CD4-positive, CD25-positive, alpha-beta regulatory T cell (primary cell): ENCODE measurements at regions not wholly inside any gene's neighbourhood (a gene's known extent, or its start where the extent isn't known, plus 50 kb on each side); places are given as distances from the start of the nearest gene placed in this dataset.

Experiments
- ATAC-seq, 2 donors: fragments of 150-1000 bp; cut with Tn5 transposase; one replicate each; pipeline ENCODE4 v1.10.0; 2021; ENCODE audit warnings: low read depth in 2 of 2, moderate number of reproducible peaks in 2 of 2, moderate library complexity in 1 of 2
- DNase-seq, 3 donors: peaks; one replicate each; pipeline versions ENCODE4 v3.0.0 to v3.0.0-alpha.2; 2012 to 2022; ENCODE audit warnings: mixed read lengths in 1 of 3
- H3K27ac ChIP-seq: one replicate; pipeline ENCODE4 v1.7.0; 2013; ENCODE audit warnings: mild to moderate bottlenecking, low read length; ENCODE audit not compliant: insufficient read depth, poor library complexity, severe bottlenecking
- H3K27me3 ChIP-seq: one replicate; pipeline ENCODE4 v1.7.0; 2013; ENCODE audit warnings: low read length; ENCODE audit not compliant: control insufficient read depth, insufficient read depth
- H3K36me3 ChIP-seq: one replicate; pipeline ENCODE4 v1.7.0; 2013; ENCODE audit warnings: mild to moderate bottlenecking, low read length, moderate library complexity; ENCODE audit not compliant: control insufficient read depth, insufficient read depth
- H3K4me1 ChIP-seq: 2 replicates; pipeline ENCODE4 v1.7.0; 2013; ENCODE audit warnings: mild to moderate bottlenecking, low read length; ENCODE audit not compliant: insufficient read depth, control insufficient read depth, poor library complexity, severe bottlenecking
- H3K4me3 ChIP-seq: one replicate; pipeline ENCODE4 v1.7.0; 2013; ENCODE audit warnings: low read depth, mild to moderate bottlenecking, low read length, moderate library complexity
- H3K9me3 ChIP-seq, 2 experiments: 1 replicate in 1 of 2; 2 replicates in 1 of 2; pipeline ENCODE4 v1.7.0; 2013; ENCODE audit warnings: low read length in 2 of 2, mild to moderate bottlenecking in 1 of 2, moderate library complexity in 1 of 2; ENCODE audit not compliant: control insufficient read depth in 2 of 2
- H3K27ac Mint-ChIP-seq, 3 donors: one replicate each; pipeline ENCODE4 v1.8.0; 2020 to 2022; ENCODE audit warnings: mild to moderate bottlenecking in 3 of 3, mixed read lengths in 3 of 3, moderate library complexity in 2 of 3
- H3K27me3 Mint-ChIP-seq: one replicate; pipeline ENCODE4 v1.8.0; 2022; ENCODE audit warnings: mild to moderate bottlenecking, mixed read lengths
- H3K36me3 Mint-ChIP-seq: one replicate; pipeline ENCODE4 v1.8.0; 2020; ENCODE audit warnings: mixed read lengths
- H3K4me1 Mint-ChIP-seq, 4 donors: one replicate each; pipeline ENCODE4 v1.8.0; 2020 to 2022; ENCODE audit warnings: mixed read lengths in 4 of 4, mild to moderate bottlenecking in 1 of 4
- H3K4me3 Mint-ChIP-seq, 4 donors: one replicate each; pipeline ENCODE4 v1.8.0; 2020 to 2022; ENCODE audit warnings: mild to moderate bottlenecking in 4 of 4, mixed read lengths in 4 of 4, moderate library complexity in 3 of 4
- H3K9me3 Mint-ChIP-seq, 7 donors: one replicate each; pipeline ENCODE4 v1.8.0; 2020 to 2022; ENCODE audit warnings: mixed read lengths in 7 of 7, mild to moderate bottlenecking in 3 of 7, moderate library complexity in 2 of 7

- no peak overlapping the region for H3K27ac ChIP-seq
- peaks cover 2 to 20% (median 4%) of the 10 kb centered on the region in 7 donors for H3K9me3 Mint-ChIP-seq
- H3K4me3 ChIP-seq = no peak overlapping the region
- peak overlapping the region in 1 of 4 donors; percentile 76 for H3K4me3 Mint-ChIP-seq
- H3K4me1 Mint-ChIP-seq = no peaks in the 10 kb centered on the region
- no peaks in the 10 kb centered on the region for H3K9me3 ChIP-seq
- H3K36me3 ChIP-seq = no peaks in the 10 kb centered on the region
- no peak overlapping the region for H3K27ac Mint-ChIP-seq
- no peak for ATAC-seq
- H3K36me3 Mint-ChIP-seq = no peaks in the 10 kb centered on the region
- no peak for DNase-seq
- no peaks in the 10 kb centered on the region for H3K27me3 Mint-ChIP-seq
- no peaks in the 10 kb centered on the region for H3K4me1 ChIP-seq
- H3K27me3 ChIP-seq = no peaks in the 10 kb centered on the region
Measured at GRCh38 chr2:104052356-104052755, 801.6 kb upstream of the POU3F3 start.

GRCh38 chr2:104056451-104056850 is 797.5 kb upstream of the POU3F3 start:
- Mint-ChIP-seq H3K4me3 (no peak overlapping the region), H3K27me3 (no peaks in the 10 kb centered on the region), H3K4me1 (no peaks in the 10 kb centered on the region), H3K36me3 (no peaks in the 10 kb centered on the region), H3K27ac (no peak overlapping the region), H3K9me3 (peaks cover 0 to 11% (median 7%) of the 10 kb centered on the region in 7 donors)
- H3K27me3 ChIP-seq = no peaks in the 10 kb centered on the region
- H3K4me3 ChIP-seq = no peak overlapping the region
- H3K9me3 ChIP-seq = no peaks in the 10 kb centered on the region
- DNase-seq (no peak), ATAC-seq (no peak)
- H3K36me3 ChIP-seq = no peaks in the 10 kb centered on the region
- H3K4me1 ChIP-seq = no peaks in the 10 kb centered on the region
- no peak overlapping the region for H3K27ac ChIP-seq

- no peaks in the 10 kb centered on the region for H3K4me1 Mint-ChIP-seq
Measured at GRCh38 chr2:104068665-104069064, 785.2 kb upstream of the POU3F3 start.

GRCh38 chr2:104077573-104077972 is 776.3 kb upstream of the POU3F3 start:
- no peaks in the 10 kb centered on the region for H3K4me1 Mint-ChIP-seq
- no peak for ATAC-seq

More at GRCh38 chr2:104068665-104069064, 785.2 kb upstream of the POU3F3 start:
- Histone ChIP-seq H3K4me3 (no peak overlapping the region), H3K36me3 (no peaks in the 10 kb centered on the region), H3K27me3 (no peaks in the 10 kb centered on the region), H3K4me1 (no peaks in the 10 kb centered on the region), H3K9me3 (no peaks in the 10 kb centered on the region), H3K27ac (no peak overlapping the region)
- Mint-ChIP-seq H3K36me3 (no peaks in the 10 kb centered on the region), H3K9me3 (peaks cover 0 to 13% (median 2%) of the 10 kb centered on the region in 7 donors), H3K27ac (no peak overlapping the region), H3K27me3 (no peaks in the 10 kb centered on the region), H3K4me3 (no peak overlapping the region)
- no peak for DNase-seq
- ATAC-seq = no peak

GRCh38 chr2:104078431-104079157 is 775.3 kb upstream of the POU3F3 start:
- no peak for DNase-seq
- Histone ChIP-seq H3K27me3 (no peaks in the 10 kb centered on the region), H3K27ac (no peak overlapping the region), H3K4me3 (no peak overlapping the region), H3K9me3 (no peaks in the 10 kb centered on the region), H3K36me3 (no peaks in the 10 kb centered on the region), H3K4me1 (no peaks in the 10 kb centered on the region)
- no peak overlapping the region for H3K4me3 Mint-ChIP-seq
- H3K9me3 Mint-ChIP-seq = peaks cover 0 to 18% (median 2%) of the 10 kb centered on the region in 7 donors
- ATAC-seq = no peak
- no peaks in the 10 kb centered on the region for H3K36me3 Mint-ChIP-seq
- H3K27ac Mint-ChIP-seq = no peak overlapping the region
- no peaks in the 10 kb centered on the region for H3K27me3 Mint-ChIP-seq
- no peaks in the 10 kb centered on the region for H3K4me1 Mint-ChIP-seq

More at GRCh38 chr2:104077573-104077972, 776.3 kb upstream of the POU3F3 start:
- Histone ChIP-seq H3K27me3 (no peaks in the 10 kb centered on the region), H3K4me3 (no peak overlapping the region), H3K27ac (no peak overlapping the region), H3K36me3 (no peaks in the 10 kb centered on the region), H3K4me1 (no peaks in the 10 kb centered on the region), H3K9me3 (no peaks in the 10 kb centered on the region)
- Mint-ChIP-seq H3K9me3 (peaks cover 0 to 12% (median 2%) of the 10 kb centered on the region in 7 donors), H3K4me3 (no peak overlapping the region), H3K27ac (no peak overlapping the region), H3K36me3 (no peaks in the 10 kb centered on the region), H3K27me3 (no peaks in the 10 kb centered on the region)
- DNase-seq = no peak

- no peaks in the 10 kb centered on the region for H3K9me3 ChIP-seq
- no peaks in the 10 kb centered on the region for H3K4me1 ChIP-seq
- Mint-ChIP-seq H3K4me3 (no peak overlapping the region), H3K27me3 (no peaks in the 10 kb centered on the region), H3K27ac (no peak overlapping the region), H3K4me1 (no peaks in the 10 kb centered on the region), H3K9me3 (peaks cover 0 to 15% (median 2%) of the 10 kb centered on the region in 7 donors), H3K36me3 (no peaks in the 10 kb centered on the region)
- ATAC-seq (no peak), DNase-seq (no peak)
- no peaks in the 10 kb centered on the region for H3K36me3 ChIP-seq
- no peak overlapping the region for H3K27ac ChIP-seq
- H3K27me3 ChIP-seq = no peaks in the 10 kb centered on the region
- H3K4me3 ChIP-seq = no peak overlapping the region
Measured at GRCh38 chr2:104088745-104089144, 765.2 kb upstream of the POU3F3 start.

GRCh38 chr2:104090407-104090806 is 763.5 kb upstream of the POU3F3 start:
- no peaks in the 10 kb centered on the region for H3K4me1 ChIP-seq
- Mint-ChIP-seq H3K27ac (no peak overlapping the region), H3K9me3 (peaks cover 0 to 9% (median 3%) of the 10 kb centered on the region in 7 donors), H3K27me3 (no peaks in the 10 kb centered on the region), H3K36me3 (no peaks in the 10 kb centered on the region), H3K4me1 (no peaks in the 10 kb centered on the region), H3K4me3 (no peak overlapping the region)
- H3K4me3 ChIP-seq = no peak overlapping the region
- ATAC-seq = no peak
- H3K9me3 ChIP-seq = no peaks in the 10 kb centered on the region
- no peaks in the 10 kb centered on the region for H3K27me3 ChIP-seq
- no peak for DNase-seq
- H3K36me3 ChIP-seq = no peaks in the 10 kb centered on the region
- H3K27ac ChIP-seq = no peak overlapping the region

- Histone ChIP-seq H3K9me3 (no peaks in the 10 kb centered on the region), H3K4me3 (no peak overlapping the region), H3K36me3 (no peaks in the 10 kb centered on the region), H3K27me3 (no peaks in the 10 kb centered on the region), H3K27ac (no peak overlapping the region), H3K4me1 (no peaks in the 10 kb centered on the region)
- no peak for ATAC-seq
- Mint-ChIP-seq H3K9me3 (peaks cover 1 to 9% (median 5%) of the 10 kb centered on the region in 7 donors), H3K4me1 (no peaks in the 10 kb centered on the region), H3K27ac (no peak overlapping the region), H3K4me3 (no peak overlapping the region), H3K36me3 (no peaks in the 10 kb centered on the region), H3K27me3 (no peaks in the 10 kb centered on the region)
- no peak for DNase-seq
Measured at GRCh38 chr2:104091894-104092293, 762.0 kb upstream of the POU3F3 start.
